GM23338 (cell line): ENCODE measurements at regions not wholly inside any gene's neighbourhood (a gene's known extent, or its start where the extent isn't known, plus 50 kb on each side); places are given as distances from the start of the nearest gene placed in this dataset.
A peak's percentile ranks its signal among the peaks of the same experiment; 100 is the strongest.

Experiments
- ATAC-seq: fragments of 200-7000 bp; cut with Tn5 transposase; 3 replicates; pipeline ENCODE4 v1.9.1; 2020
- DNase-seq: peaks from one replicate; pipeline ENCODE4 v3.0.0-alpha.2; 2015; ENCODE audit warnings: low spot score
- H2AFZ ChIP-seq: fragments of 200-600 bp; sonication (generic); 2 replicates; pipeline ENCODE4 v1.8.0; 2016; ENCODE audit warnings: antibody characterized with exemption, mild to moderate bottlenecking, moderate library complexity
- H3F3A ChIP-seq: fragments of 200-600 bp; sonication (generic); replicated peaks from 2 replicates; pipeline ENCODE4 v1.8.0; 2017; ENCODE audit warnings: antibody characterized with exemption, mixed run types, low read depth
- H3K27ac ChIP-seq: fragments of 200-600 bp; sonication (generic); 2 replicates; pipeline ENCODE4 v1.6.1; 2016; ENCODE audit warnings: low read depth
- H3K27me3 ChIP-seq: fragments of 200-600 bp; sonication (generic); 2 replicates; pipeline ENCODE4 v1.8.0; 2016; ENCODE audit warnings: mild to moderate bottlenecking, mixed run types, moderate library complexity; ENCODE audit not compliant: insufficient read depth
- H3K36me3 ChIP-seq: fragments of 200-600 bp; sonication (generic); 2 replicates; pipeline ENCODE4 v1.8.0; 2016; ENCODE audit warnings: mild to moderate bottlenecking; ENCODE audit not compliant: insufficient read depth
- H3K4me1 ChIP-seq: fragments of 200-600 bp; sonication (generic); 2 replicates; pipeline ENCODE4 v1.8.0; 2016; ENCODE audit warnings: mild to moderate bottlenecking, moderate library complexity; ENCODE audit not compliant: insufficient read depth
- H3K4me2 ChIP-seq: fragments of 200-600 bp; sonication (generic); 2 replicates; pipeline ENCODE4 v1.7.1; 2017; ENCODE audit warnings: mixed run types
- H3K4me3 ChIP-seq: fragments of 200-600 bp; sonication (generic); 2 replicates; pipeline ENCODE4 v1.6.1; 2016; ENCODE audit warnings: mixed run types
- H3K79me2 ChIP-seq: fragments of 200-600 bp; sonication (generic); replicated peaks from 2 replicates; pipeline ENCODE4 v1.8.0; 2017; ENCODE audit warnings: mild to moderate bottlenecking; ENCODE audit not compliant: insufficient read depth
- H3K9me2 ChIP-seq: fragments of 200-600 bp; sonication (generic); 2 replicates; pipeline ENCODE4 v1.8.0; 2017; ENCODE audit not compliant: insufficient read depth
- H4K20me1 ChIP-seq: fragments of 200-600 bp; sonication (generic); replicated peaks from 2 replicates; pipeline ENCODE4 v1.8.0; 2017; ENCODE audit warnings: mild to moderate bottlenecking; ENCODE audit not compliant: insufficient read depth
- H3K27ac Mint-ChIP-seq: 2 replicates; pipeline ENCODE4 v1.8.0; 2020; ENCODE audit warnings: inconsistent platforms, mild to moderate bottlenecking, moderate library complexity, mixed read lengths
- H3K27me3 Mint-ChIP-seq: 3 replicates; pipeline ENCODE4 v1.8.0; 2022; ENCODE audit warnings: low read depth, mild to moderate bottlenecking, moderate library complexity, mixed read lengths, inconsistent platforms; ENCODE audit not compliant: insufficient read depth, poor library complexity
- H3K36me3 Mint-ChIP-seq: 3 replicates; pipeline ENCODE4 v1.8.0; 2021; ENCODE audit warnings: low read depth, mild to moderate bottlenecking, inconsistent platforms, moderate library complexity, mixed read lengths
- H3K4me1 Mint-ChIP-seq: 3 replicates; pipeline ENCODE4 v1.8.0; 2020; ENCODE audit warnings: mild to moderate bottlenecking, inconsistent platforms, mixed read lengths
- H3K4me3 Mint-ChIP-seq: 3 replicates; pipeline ENCODE4 v1.8.0; 2021; ENCODE audit warnings: moderate library complexity, mild to moderate bottlenecking, inconsistent platforms, mixed read lengths
- H3K9me3 Mint-ChIP-seq: 3 replicates; pipeline ENCODE4 v1.8.0; 2020; ENCODE audit warnings: moderate library complexity, mild to moderate bottlenecking, inconsistent platforms, mixed read lengths
- CREB1 ChIP-seq: fragments of 250-450 bp; sonication (Bioruptor Pico); IDR thresholded peaks from 2 replicates; pipeline ENCODE4 v1.5.0; 2020; ENCODE audit warnings: low read depth, mild to moderate bottlenecking, moderate library complexity
- ETS1 ChIP-seq: IDR thresholded peaks from 2 replicates; pipeline ENCODE4 v1.6.1; 2016; ENCODE audit warnings: antibody characterized with exemption
- EZH2 ChIP-seq: fragments of 200-600 bp; sonication (generic); IDR thresholded peaks from one replicate; pipeline ENCODE4 v1.8.0; 2017; ENCODE audit warnings: antibody characterized with exemption, mild to moderate bottlenecking, low read depth; ENCODE audit not compliant: unreplicated experiment
- EZH2phosphoT487 ChIP-seq: fragments of 200-600 bp; sonication (generic); IDR thresholded peaks from one replicate; pipeline ENCODE4 v1.8.1; 2018; ENCODE audit warnings: antibody characterized with exemption; ENCODE audit not compliant: unreplicated experiment
- JUNB ChIP-seq: IDR thresholded peaks from one replicate; pipeline ENCODE4 v1.6.1; 2016; ENCODE audit warnings: antibody characterized with exemption; ENCODE audit not compliant: unreplicated experiment
- NANOG ChIP-seq: IDR thresholded peaks from 2 replicates; pipeline ENCODE4 v1.6.1; 2016; ENCODE audit warnings: antibody characterized with exemption, borderline replicate concordance
- POLR2AphosphoS5 ChIP-seq: IDR thresholded peaks from 2 replicates; pipeline ENCODE4 v1.6.1; 2016; ENCODE audit warnings: antibody characterized with exemption, low read depth
- STAT1 ChIP-seq: IDR thresholded peaks from one replicate; pipeline ENCODE4 v1.6.1; 2016; ENCODE audit warnings: antibody characterized with exemption; ENCODE audit not compliant: unreplicated experiment
- ZNF114 ChIP-seq: fragments of 250-450 bp; sonication (Bioruptor Pico); IDR thresholded peaks from 2 replicates; pipeline ENCODE4 v1.5.0; 2020; ENCODE audit warnings: mild to moderate bottlenecking, moderate library complexity
- ZNF462 ChIP-seq: fragments of 250-450 bp; sonication (Bioruptor Pico); IDR thresholded peaks from 2 replicates; pipeline ENCODE4 v1.5.0; 2020; ENCODE audit warnings: mild to moderate bottlenecking, moderate library complexity
- TF ChIP-seq, protein P1 (sequence below): IDR thresholded peaks from one replicate; pipeline ENCODE4 v1.6.1; 2018; ENCODE audit warnings: antibody characterized with exemption; ENCODE audit not compliant: unreplicated experiment

GRCh38 chr3:155029941-155030340 is 50.2 kb upstream of the MME start:
- DNase-seq = no peak
- H3K9me3 Mint-ChIP-seq = peaks cover 17% of the 10 kb centered on the region; the same call in 2 of the 3 replicates
- H3K79me2 ChIP-seq = no peaks in the 10 kb centered on the region
- no peaks in the 10 kb centered on the region for H3K9me2 ChIP-seq
- 0 out of 2 replicates have a peak overlapping the region, but pooled peaks have one; percentile 6 for H3K4me2 ChIP-seq
- no peak overlapping the region for H3K4me3 ChIP-seq
- H3K27me3 ChIP-seq = no peaks in the 10 kb centered on the region
- TF ChIP-seq NANOG = peak; percentile 25; the same call in 1 of the 2 replicates
- TF ChIP-seq ZNF114 (CRISPR knock-in tag) = no peak
- TF ChIP-seq ETS1 = no peak
- TF ChIP-seq CREB1 (CRISPR knock-in tag) = no peak
- H3K27ac ChIP-seq = no peak overlapping the region
- H3F3A ChIP-seq = no peaks in the 10 kb centered on the region
- H3K36me3 ChIP-seq = peaks cover 7% of the 10 kb centered on the region; the same call in 1 of the 2 replicates
- no peak overlapping the region for H3K4me3 Mint-ChIP-seq
- peaks cover 32% of the 10 kb centered on the region for H3K4me1 ChIP-seq
- H3K4me1 Mint-ChIP-seq = peaks cover 12% of the 10 kb centered on the region; the same call in 2 of the 3 replicates
- H3K36me3 Mint-ChIP-seq = peaks cover 16% of the 10 kb centered on the region
- peak; percentile 29; the same call in 1 of the 3 replicates for ATAC-seq
- H4K20me1 ChIP-seq = no peaks in the 10 kb centered on the region
- no peak overlapping the region for H2AFZ ChIP-seq
- no peak overlapping the region for H3K27ac Mint-ChIP-seq
- peaks cover 2% of the 10 kb centered on the region for H3K27me3 Mint-ChIP-seq

- Mint-ChIP-seq H3K36me3 (peaks cover 16% of the 10 kb centered on the region), H3K9me3 (peaks cover 17% of the 10 kb centered on the region; the same call in 2 of the 3 replicates), H3K27ac (no peak overlapping the region), H3K27me3 (peaks cover 2% of the 10 kb centered on the region), H3K4me1 (peaks cover 5% of the 10 kb centered on the region; the same call in 2 of the 3 replicates), H3K4me3 (no peak overlapping the region)
- peaks cover 7% of the 10 kb centered on the region; the same call in 1 of the 2 replicates for H3K36me3 ChIP-seq
- no peaks in the 10 kb centered on the region for H4K20me1 ChIP-seq
- H3K4me3 ChIP-seq = no peak overlapping the region
- no peak for DNase-seq
- H3K27ac ChIP-seq = no peak overlapping the region
- ATAC-seq = no peak
- H3F3A ChIP-seq = no peaks in the 10 kb centered on the region
- no peaks in the 10 kb centered on the region for H3K79me2 ChIP-seq
- H2AFZ ChIP-seq = peak overlapping the region; percentile 34; the same call in 1 of the 2 replicates
- no peak overlapping the region for H3K4me2 ChIP-seq
- 0 out of 2 replicates have a peak, but pooled peaks cover 5% of the 10 kb centered on the region for H3K9me2 ChIP-seq
- peaks cover 20% of the 10 kb centered on the region for H3K4me1 ChIP-seq
- no peaks in the 10 kb centered on the region for H3K27me3 ChIP-seq
- TF ChIP-seq EZH2 (no peak), NANOG (no peak), ZNF114 (CRISPR knock-in tag) (no peak), POLR2AphosphoS5 (no peak), CREB1 (CRISPR knock-in tag) (no peak), ZNF462 (CRISPR knock-in tag) (no peak), STAT1 (no peak), EZH2phosphoT487 (no peak), JUNB (no peak)
- TF ChIP-seq, protein P1, sequence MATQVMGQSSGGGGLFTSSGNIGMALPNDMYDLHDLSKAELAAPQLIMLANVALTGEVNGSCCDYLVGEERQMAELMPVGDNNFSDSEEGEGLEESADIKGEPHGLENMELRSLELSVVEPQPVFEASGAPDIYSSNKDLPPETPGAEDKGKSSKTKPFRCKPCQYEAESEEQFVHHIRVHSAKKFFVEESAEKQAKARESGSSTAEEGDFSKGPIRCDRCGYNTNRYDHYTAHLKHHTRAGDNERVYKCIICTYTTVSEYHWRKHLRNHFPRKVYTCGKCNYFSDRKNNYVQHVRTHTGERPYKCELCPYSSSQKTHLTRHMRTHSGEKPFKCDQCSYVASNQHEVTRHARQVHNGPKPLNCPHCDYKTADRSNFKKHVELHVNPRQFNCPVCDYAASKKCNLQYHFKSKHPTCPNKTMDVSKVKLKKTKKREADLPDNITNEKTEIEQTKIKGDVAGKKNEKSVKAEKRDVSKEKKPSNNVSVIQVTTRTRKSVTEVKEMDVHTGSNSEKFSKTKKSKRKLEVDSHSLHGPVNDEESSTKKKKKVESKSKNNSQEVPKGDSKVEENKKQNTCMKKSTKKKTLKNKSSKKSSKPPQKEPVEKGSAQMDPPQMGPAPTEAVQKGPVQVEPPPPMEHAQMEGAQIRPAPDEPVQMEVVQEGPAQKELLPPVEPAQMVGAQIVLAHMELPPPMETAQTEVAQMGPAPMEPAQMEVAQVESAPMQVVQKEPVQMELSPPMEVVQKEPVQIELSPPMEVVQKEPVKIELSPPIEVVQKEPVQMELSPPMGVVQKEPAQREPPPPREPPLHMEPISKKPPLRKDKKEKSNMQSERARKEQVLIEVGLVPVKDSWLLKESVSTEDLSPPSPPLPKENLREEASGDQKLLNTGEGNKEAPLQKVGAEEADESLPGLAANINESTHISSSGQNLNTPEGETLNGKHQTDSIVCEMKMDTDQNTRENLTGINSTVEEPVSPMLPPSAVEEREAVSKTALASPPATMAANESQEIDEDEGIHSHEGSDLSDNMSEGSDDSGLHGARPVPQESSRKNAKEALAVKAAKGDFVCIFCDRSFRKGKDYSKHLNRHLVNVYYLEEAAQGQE = no peak
Observed at GRCh38 chr3:155026999-155027591, 53.0 kb upstream of the MME start.
